LNCAP (cell line): ENCODE measurements at regions not wholly inside any gene's neighbourhood (a gene's known extent, or its start where the extent isn't known, plus 50 kb on each side); places are given as distances from the start of the nearest gene placed in this dataset.

Experiments used
- CTCF ChIP-seq: fragments of 450-650 bp; IDR thresholded peaks from 2 replicates; pipeline ENCODE4 v1.5.1; 2017; ENCODE audit warnings: mild to moderate bottlenecking

- TF ChIP-seq CTCF: no peak
These were observed 107.9 kb upstream of the SLC7A1 start for GRCh38 chr13:29703421-29703820.

- TF ChIP-seq CTCF: no peak
These were observed 107.4 kb upstream of the SLC7A1 start for GRCh38 chr13:29702912-29703351.

GRCh38 chr13:29698106-29698505 is 102.6 kb upstream of the SLC7A1 start:
- TF ChIP-seq CTCF: no peak

GRCh38 chr13:29696606-29697005 is 101.1 kb upstream of the SLC7A1 start:
- TF ChIP-seq CTCF: no peak

- TF ChIP-seq CTCF: no peak
These were observed 97.9 kb upstream of the SLC7A1 start for GRCh38 chr13:29693275-29693945.

GRCh38 chr13:29689548-29689947 is 94.1 kb upstream of the SLC7A1 start:
- TF ChIP-seq CTCF: no peak

- TF ChIP-seq CTCF: no peak
These were observed 92.7 kb upstream of the SLC7A1 start for GRCh38 chr13:29688193-29688592.

- no peak for TF ChIP-seq CTCF
These were observed 89.0 kb upstream of the SLC7A1 start for GRCh38 chr13:29684441-29684840.
